Suprapubic skin (tissue), 4 donors: ENCODE measurements at regions not wholly inside any gene's neighbourhood (a gene's known extent, or its start where the extent isn't known, plus 50 kb on each side); places are given as distances from the start of the nearest gene placed in this dataset.

ENCODE experiments used
- DNase-seq, 2 donors: peaks; one replicate each; pipeline ENCODE4 v3.0.0-alpha.2; 2019; ENCODE audit warnings: low spot score in 2 of 2
- H3K27ac ChIP-seq: fragments of 200-600 bp; sonication (generic); one replicate; pipeline ENCODE4 v1.5.1; 2019
- H3K27me3 ChIP-seq: fragments of 200-600 bp; sonication (generic); one replicate; pipeline ENCODE4 v1.5.1; 2019
- H3K36me3 ChIP-seq: fragments of 200-600 bp; sonication (generic); one replicate; pipeline ENCODE4 v1.5.1; 2019
- H3K4me1 ChIP-seq: fragments of 200-600 bp; sonication (generic); one replicate; pipeline ENCODE4 v1.5.1; 2019
- H3K4me3 ChIP-seq: fragments of 200-600 bp; sonication (generic); one replicate; pipeline ENCODE4 v1.5.1; 2019; ENCODE audit warnings: mild to moderate bottlenecking
- H3K9me3 ChIP-seq: fragments of 200-600 bp; sonication (generic); one replicate; pipeline ENCODE4 v1.5.1; 2019
- CTCF ChIP-seq, 2 donors: fragments of 200-600 bp in 1 of 2; fragments of 450-650 bp in 1 of 2; sonication (generic) in 1 of 2; IDR thresholded peaks; one replicate each; pipeline ENCODE4 v1.5.1; 2016 to 2019; ENCODE audit warnings: antibody characterized with exemption in 2 of 2, mild to moderate bottlenecking in 1 of 2, moderate library complexity in 1 of 2
- EP300 ChIP-seq: sonication (generic); formaldehyde crosslinking; IDR thresholded peaks from one replicate; pipeline ENCODE4 v1.6.1; 2017; ENCODE audit warnings: antibody characterized with exemption
- POLR2A ChIP-seq, 2 donors: fragments of 450-650 bp; IDR thresholded peaks; one replicate each; pipeline ENCODE4 v1.6.1; 2017; ENCODE audit warnings: antibody characterized with exemption in 2 of 2, mild to moderate bottlenecking in 2 of 2, moderate library complexity in 2 of 2
- POLR2AphosphoS5 ChIP-seq, 3 donors: sonication (generic); formaldehyde crosslinking; IDR thresholded peaks; one replicate each; pipeline ENCODE4 v1.6.1; 2017; ENCODE audit warnings: antibody characterized with exemption in 3 of 3
- WGBS: methylation state at CpG from one replicate; pipeline ENCODE4 v1.1.5; 2018; 5-methylcytosine and 5-hydroxymethylcytosine counted together

GRCh38 chr5:143471666-143472464, 68.4 kb upstream of the NR3C1 start:
- H3K27ac ChIP-seq = no peak overlapping the region
- H3K36me3 ChIP-seq = no peaks in the 10 kb centered on the region
- H3K27me3 ChIP-seq = no peaks in the 10 kb centered on the region
- H3K9me3 ChIP-seq = no peaks in the 10 kb centered on the region
- WGBS = 95% methylated on average over 7 of the region's 7 CpGs
- no peak for DNase-seq
- no peaks in the 10 kb centered on the region for H3K4me1 ChIP-seq
- TF ChIP-seq EP300 (no peak), POLR2AphosphoS5 (IDR thresholded peaks at IDR 0.05) (no peak), POLR2A (IDR thresholded peaks at IDR 0.05) (no peak), CTCF (IDR thresholded peaks at IDR 0.05) (no peak)
- no peak overlapping the region for H3K4me3 ChIP-seq

GRCh38 chr5:143471041-143471509, 67.6 kb upstream of the NR3C1 start:
- no peaks in the 10 kb centered on the region for H3K36me3 ChIP-seq
- 100% methylated on average over 1 of the region's 1 CpG for WGBS
- H3K4me1 ChIP-seq = no peaks in the 10 kb centered on the region
- H3K27ac ChIP-seq = no peak overlapping the region
- H3K27me3 ChIP-seq = no peaks in the 10 kb centered on the region
- DNase-seq = no peak
- no peak overlapping the region for H3K4me3 ChIP-seq
- TF ChIP-seq POLR2A (IDR thresholded peaks at IDR 0.05) = no peak
- H3K9me3 ChIP-seq = no peaks in the 10 kb centered on the region

GRCh38 chr5:143470120-143470519, 66.6 kb upstream of the NR3C1 start:
- DNase-seq = no peak
- no peaks in the 10 kb centered on the region for H3K36me3 ChIP-seq
- 95% methylated on average over 1 of the region's 1 CpG for WGBS
- H3K4me1 ChIP-seq = no peaks in the 10 kb centered on the region
- TF ChIP-seq POLR2A (IDR thresholded peaks at IDR 0.05) (no peak), POLR2AphosphoS5 (IDR thresholded peaks at IDR 0.05) (no peak), CTCF (IDR thresholded peaks at IDR 0.05) (no peak), EP300 (no peak)
- H3K27ac ChIP-seq = no peak overlapping the region
- H3K4me3 ChIP-seq = no peak overlapping the region
- no peaks in the 10 kb centered on the region for H3K27me3 ChIP-seq
- H3K9me3 ChIP-seq = no peaks in the 10 kb centered on the region

GRCh38 chr5:143469125-143469524, 65.6 kb upstream of the NR3C1 start:
- no peak for DNase-seq
- Histone ChIP-seq H3K36me3 (no peaks in the 10 kb centered on the region), H3K9me3 (no peaks in the 10 kb centered on the region), H3K4me1 (no peaks in the 10 kb centered on the region), H3K27me3 (no peaks in the 10 kb centered on the region), H3K27ac (no peak overlapping the region), H3K4me3 (no peak overlapping the region)
- TF ChIP-seq CTCF (IDR thresholded peaks at IDR 0.05) = no peak
- TF ChIP-seq POLR2A (IDR thresholded peaks at IDR 0.05) = no peak
- TF ChIP-seq POLR2AphosphoS5 (IDR thresholded peaks at IDR 0.05) = no peak
- TF ChIP-seq EP300 = no peak
- WGBS = 96% methylated on average over 2 of the region's 2 CpGs

GRCh38 chr5:143466632-143467031, 63.1 kb upstream of the NR3C1 start:
- H3K4me3 ChIP-seq = no peak overlapping the region
- WGBS = 0% methylated on average over 1 of the region's 1 CpG

GRCh38 chr5:143464723-143465490, 61.4 kb upstream of the NR3C1 start:
- TF ChIP-seq EP300 (no peak), POLR2A (IDR thresholded peaks at IDR 0.05) (no peak), POLR2AphosphoS5 (IDR thresholded peaks at IDR 0.05) (no peak)
- no peaks in the 10 kb centered on the region for H3K9me3 ChIP-seq

More at GRCh38 chr5:143466632-143467031, 63.1 kb upstream of the NR3C1 start:
- Histone ChIP-seq H3K36me3 (no peaks in the 10 kb centered on the region), H3K27ac (no peak overlapping the region), H3K4me1 (no peaks in the 10 kb centered on the region), H3K27me3 (no peaks in the 10 kb centered on the region), H3K9me3 (no peaks in the 10 kb centered on the region)
- no peak for TF ChIP-seq POLR2AphosphoS5 (IDR thresholded peaks at IDR 0.05)
- DNase-seq = no peak

More at GRCh38 chr5:143464723-143465490, 61.4 kb upstream of the NR3C1 start:
- 69% methylated on average over 1 of the region's 1 CpG for WGBS
- H3K27ac ChIP-seq = no peak overlapping the region
- H3K27me3 ChIP-seq = no peaks in the 10 kb centered on the region
- no peak for DNase-seq
- no peaks in the 10 kb centered on the region for H3K4me1 ChIP-seq
- no peak overlapping the region for H3K4me3 ChIP-seq
- H3K36me3 ChIP-seq = no peaks in the 10 kb centered on the region
